ENCODE measurements at regions not wholly inside any gene's neighbourhood (a gene's known extent, or its start where the extent isn't known, plus 50 kb on each side); places are given as distances from the start of the nearest gene placed in this dataset.
"Not testable (repeated sequence)": the region's sequence is repeated elsewhere in the genome, so short reads cannot be mapped to it uniquely, and the experiment has no call there.

GRCh38 chr1:149841597-149842238 lies 57.6 kb upstream of the BOLA1 start:
- DNase-seq (ENCODE audit: low read depth); H3K4me3 ChIP-seq (ENCODE audit: control insufficient read depth, low read depth, low read length): not testable (repeated sequence)

DNA sequence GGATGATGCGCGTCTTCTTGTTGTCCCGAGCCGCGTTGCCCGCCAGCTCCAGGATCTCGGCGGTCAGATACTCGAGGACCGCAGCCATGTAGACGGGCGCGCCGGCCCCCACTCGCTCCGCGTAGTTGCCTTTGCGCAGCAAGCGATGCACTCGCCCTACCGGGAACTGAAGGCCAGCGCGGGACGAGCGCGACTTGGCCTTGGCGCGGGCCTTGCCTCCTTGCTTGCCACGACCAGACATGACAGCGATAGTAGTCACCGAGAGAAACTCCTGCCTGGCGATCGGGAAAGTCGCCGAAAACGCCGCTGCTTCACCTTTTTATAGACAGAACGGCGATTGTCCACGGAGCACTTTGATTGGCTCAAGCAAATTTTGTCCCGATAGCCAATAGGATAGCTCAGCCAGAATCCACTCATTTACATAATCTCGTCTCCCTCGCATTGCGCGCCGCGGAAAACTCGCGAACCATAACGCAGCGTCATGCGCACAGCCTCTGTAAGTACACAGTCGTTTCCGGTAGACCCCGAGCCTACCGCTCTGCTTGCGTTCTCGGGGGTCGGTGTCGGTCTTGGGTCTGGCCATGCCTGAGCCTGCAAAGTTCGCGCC lies 56.8 kb upstream of the BOLA1 start:
- DNase-seq (ENCODE audit: low read depth); H3K4me3 ChIP-seq (ENCODE audit: control insufficient read depth, low read depth, low read length): not testable (repeated sequence)

- no peak for DNase-seq (ENCODE audit: low read depth)
- peak overlapping the region; percentile 86 for H3K4me3 ChIP-seq (ENCODE audit: control insufficient read depth, low read depth, low read length)
- no peak for TF ChIP-seq CTCF (conservative IDR thresholded peaks at IDR 0.05; ENCODE audit: control insufficient read depth, insufficient read depth, low read depth, low read length)
Observed at GRCh38 chr1:149843431-149844041, 55.8 kb upstream of the BOLA1 start.

DNA sequence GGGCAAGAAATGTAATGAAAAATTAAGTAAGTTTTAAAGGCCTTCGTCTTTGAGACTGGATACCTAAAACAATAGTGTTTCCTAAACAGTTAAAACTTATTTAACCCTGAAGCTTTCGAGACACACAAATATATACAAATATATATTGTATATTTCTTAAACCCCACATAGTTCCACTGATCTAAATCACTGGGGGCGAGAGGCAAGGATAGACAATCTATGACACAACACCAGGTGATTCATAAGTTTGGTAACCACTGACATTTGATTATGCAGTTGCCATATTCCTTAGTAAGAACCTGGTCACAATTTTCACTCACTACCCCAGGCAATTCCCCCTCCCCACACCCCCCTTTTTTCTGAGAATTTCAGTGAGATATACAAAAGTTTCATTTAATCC lies 55.3 kb upstream of the BOLA1 start:
- peak; percentile 78 for DNase-seq (ENCODE audit: low read depth)
- H3K4me3 ChIP-seq (ENCODE audit: control insufficient read depth, low read depth, low read length): peak overlapping the region; percentile 86
- TF ChIP-seq CTCF (conservative IDR thresholded peaks at IDR 0.05; ENCODE audit: control insufficient read depth, insufficient read depth, low read depth, low read length): no peak

- H3K4me3 ChIP-seq (ENCODE audit: control insufficient read depth, low read depth, low read length): no peak overlapping the region
- TF ChIP-seq CTCF (conservative IDR thresholded peaks at IDR 0.05; ENCODE audit: control insufficient read depth, insufficient read depth, low read depth, low read length): no peak
Observed at GRCh38 chr1:149844650-149845255, 54.6 kb upstream of the BOLA1 start.

GRCh38 chr1:149845416-149845815 lies 54.0 kb upstream of the BOLA1 start:
- DNase-seq (ENCODE audit: low read depth): no peak
- TF ChIP-seq CTCF (conservative IDR thresholded peaks at IDR 0.05; ENCODE audit: control insufficient read depth, insufficient read depth, low read depth, low read length): no peak
- H3K4me3 ChIP-seq (ENCODE audit: control insufficient read depth, low read depth, low read length): no peak overlapping the region

More at GRCh38 chr1:149844650-149845255, 54.6 kb upstream of the BOLA1 start:
- no peak for DNase-seq (ENCODE audit: low read depth)

- no peak overlapping the region for H3K4me3 ChIP-seq (ENCODE audit: control insufficient read depth, low read depth, low read length)
- TF ChIP-seq CTCF (conservative IDR thresholded peaks at IDR 0.05; ENCODE audit: control insufficient read depth, insufficient read depth, low read depth, low read length): no peak
- no peak for DNase-seq (ENCODE audit: low read depth)
Observed at GRCh38 chr1:149846042-149846441, 53.3 kb upstream of the BOLA1 start.
